Tibial artery (tissue), 4 donors: ENCODE measurements at regions not wholly inside any gene's neighbourhood (a gene's known extent, or its start where the extent isn't known, plus 50 kb on each side); places are given as distances from the start of the nearest gene placed in this dataset.

ENCODE experiments used
- DNase-seq, 2 donors: peaks; one replicate each; pipeline ENCODE4 v3.0.0-alpha.2; 2019
- H3K27ac ChIP-seq, 2 donors: fragments of 200-600 bp; sonication (generic) in 1 of 2; 1 replicate in 1 of 2; 2 replicates in 1 of 2; pipeline ENCODE4 v1.5.1; 2018 to 2019; ENCODE audit warnings: mild to moderate bottlenecking in 1 of 2
- H3K27me3 ChIP-seq, 2 donors: fragments of 200-600 bp; sonication (generic) in 1 of 2; one replicate each; pipeline versions ENCODE4 v1.5.1 to v1.6.0; 2016 to 2019
- H3K36me3 ChIP-seq, 3 donors: fragments of 200-600 bp; sonication (generic) in 2 of 3; one replicate each; pipeline ENCODE4 v1.5.1; 2016 to 2019; ENCODE audit warnings: mild to moderate bottlenecking in 2 of 3
- H3K4me1 ChIP-seq, 4 donors: fragments of 200-600 bp; sonication (generic) in 2 of 4; 1 replicate in 3 of 4; 2 replicates in 1 of 4; pipeline ENCODE4 v1.5.1; 2016 to 2019
- H3K4me3 ChIP-seq, 2 donors: fragments of 200-600 bp; sonication (generic) in 1 of 2; 1 replicate in 1 of 2; 2 replicates in 1 of 2; pipeline ENCODE4 v1.5.1; 2018 to 2019; ENCODE audit warnings: mild to moderate bottlenecking in 2 of 2
- H3K9me3 ChIP-seq, 3 donors: fragments of 200-600 bp; sonication (generic) in 1 of 3; one replicate each; pipeline ENCODE4 v1.5.1; 2016 to 2019
- intact Hi-C: fragments of 100-400 bp; cut with DNase I; formaldehyde crosslinking; loops from one replicate; pipeline ENCODE4 v1.15.0; 2023; ENCODE audit warnings: low total_unique reads
- TF ChIP-seq, protein P1 (sequence below), 2 experiments: fragments of 200-600 bp in 1 of 2; fragments of 450-650 bp in 1 of 2; IDR thresholded peaks; one replicate each; pipeline ENCODE4 v1.5.1; 2017 to 2019; ENCODE audit warnings: antibody characterized with exemption in 2 of 2, mild to moderate bottlenecking in 1 of 2, moderate library complexity in 1 of 2

DNA sequence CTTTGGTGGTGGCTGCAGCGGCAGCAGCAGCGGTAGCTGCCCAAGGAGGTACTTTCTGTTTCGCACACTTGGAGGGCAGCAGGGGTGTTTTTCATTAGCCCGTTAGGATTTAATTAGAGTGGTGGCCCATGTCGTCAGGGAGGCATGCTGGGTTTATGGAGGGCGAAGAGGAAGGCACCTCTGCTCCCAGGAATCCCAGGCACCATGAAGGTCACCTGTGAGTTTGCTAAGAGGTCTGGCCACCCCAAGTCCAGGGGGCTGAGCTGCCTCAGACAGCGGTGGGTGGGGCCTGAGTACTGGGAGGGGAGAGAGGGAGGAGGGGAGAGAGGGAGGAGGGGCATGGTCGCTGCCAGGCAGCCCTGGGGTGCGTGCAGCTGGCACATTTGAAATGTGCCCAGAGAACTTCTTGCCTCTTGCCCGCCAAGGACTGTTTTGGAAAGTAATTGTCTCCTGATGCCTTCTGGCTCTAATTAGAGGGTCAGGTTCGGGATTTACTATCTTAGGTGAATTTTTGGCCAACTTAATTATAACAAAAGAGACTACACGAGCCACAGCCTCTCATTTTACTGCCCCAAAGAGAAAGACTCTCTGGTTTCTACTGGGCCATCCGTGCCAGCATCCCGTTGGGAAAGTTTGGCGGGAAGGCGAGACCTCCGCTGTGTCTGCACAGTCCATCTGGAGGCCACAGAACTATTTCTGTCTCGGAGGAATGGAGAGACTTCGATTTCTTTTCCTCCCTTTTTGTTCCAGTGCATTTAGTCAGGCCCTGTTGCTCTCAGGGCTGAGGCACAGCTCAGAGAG, 62.0 kb downstream of the GLI2 start:
- DNase-seq, result no peak
- H3K27me3 ChIP-seq, result no peaks in the 10 kb centered on the region
- H3K9me3 ChIP-seq, result no peaks in the 10 kb centered on the region
- peaks cover 0 to 25% (median 20%) of the 10 kb centered on the region in 4 donors for H3K4me1 ChIP-seq
- intact Hi-C loops, result no loop called here
- no peaks in the 10 kb centered on the region for H3K36me3 ChIP-seq
- no peak overlapping the region for H3K4me3 ChIP-seq
- TF ChIP-seq, protein P1, sequence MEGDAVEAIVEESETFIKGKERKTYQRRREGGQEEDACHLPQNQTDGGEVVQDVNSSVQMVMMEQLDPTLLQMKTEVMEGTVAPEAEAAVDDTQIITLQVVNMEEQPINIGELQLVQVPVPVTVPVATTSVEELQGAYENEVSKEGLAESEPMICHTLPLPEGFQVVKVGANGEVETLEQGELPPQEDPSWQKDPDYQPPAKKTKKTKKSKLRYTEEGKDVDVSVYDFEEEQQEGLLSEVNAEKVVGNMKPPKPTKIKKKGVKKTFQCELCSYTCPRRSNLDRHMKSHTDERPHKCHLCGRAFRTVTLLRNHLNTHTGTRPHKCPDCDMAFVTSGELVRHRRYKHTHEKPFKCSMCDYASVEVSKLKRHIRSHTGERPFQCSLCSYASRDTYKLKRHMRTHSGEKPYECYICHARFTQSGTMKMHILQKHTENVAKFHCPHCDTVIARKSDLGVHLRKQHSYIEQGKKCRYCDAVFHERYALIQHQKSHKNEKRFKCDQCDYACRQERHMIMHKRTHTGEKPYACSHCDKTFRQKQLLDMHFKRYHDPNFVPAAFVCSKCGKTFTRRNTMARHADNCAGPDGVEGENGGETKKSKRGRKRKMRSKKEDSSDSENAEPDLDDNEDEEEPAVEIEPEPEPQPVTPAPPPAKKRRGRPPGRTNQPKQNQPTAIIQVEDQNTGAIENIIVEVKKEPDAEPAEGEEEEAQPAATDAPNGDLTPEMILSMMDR (IDR thresholded peaks at IDR 0.05), result no peak
- H3K27ac ChIP-seq, result peak overlapping the region; percentile 8 to 56

DNA sequence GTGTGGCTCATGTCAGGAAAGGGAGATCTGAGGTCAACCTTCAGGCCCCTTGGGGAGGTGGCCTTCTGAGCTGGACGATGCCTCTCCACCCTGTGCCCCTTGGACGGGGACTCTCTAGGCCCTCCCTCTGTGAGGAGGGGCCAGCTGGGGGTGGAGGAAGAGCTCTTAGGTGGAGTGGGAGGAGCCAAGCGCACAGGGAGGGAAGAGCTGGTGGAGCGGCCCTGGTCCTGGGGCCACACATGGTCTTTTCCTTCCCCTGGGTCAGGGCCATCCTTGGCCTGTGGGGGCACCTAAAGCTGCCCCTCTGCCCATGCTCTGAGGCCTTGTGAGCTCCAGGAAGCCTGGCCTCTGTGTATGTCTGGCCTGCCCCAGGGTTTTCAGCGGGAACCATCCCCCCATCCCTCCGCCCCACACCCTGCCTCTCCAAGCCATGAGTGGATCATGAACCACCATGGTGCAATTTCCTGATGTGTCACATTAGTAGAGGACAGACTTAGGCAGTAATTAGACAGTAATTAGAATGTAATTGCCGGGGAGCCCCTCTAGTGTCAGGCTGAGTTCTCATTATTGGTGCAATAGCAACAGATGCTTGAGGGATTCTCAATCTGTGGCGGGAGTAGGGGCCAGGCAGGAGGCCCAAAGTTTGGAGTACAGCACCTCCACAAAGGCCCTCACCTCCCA, 63.0 kb downstream of the GLI2 start:
- no peaks in the 10 kb centered on the region for H3K9me3 ChIP-seq
- peak overlapping the region; percentile 34 to 56 for H3K27ac ChIP-seq
- intact Hi-C loops, result no loop called here
- H3K4me1 ChIP-seq, result peaks cover 0 to 36% (median 30%) of the 10 kb centered on the region in 4 donors
- H3K36me3 ChIP-seq, result no peaks in the 10 kb centered on the region
- no peak for DNase-seq
- no peaks in the 10 kb centered on the region for H3K27me3 ChIP-seq
- H3K4me3 ChIP-seq, result no peak overlapping the region
- TF ChIP-seq, protein P1 (IDR thresholded peaks at IDR 0.05), result no peak

GRCh38 chr2:120802158-120802557, 66.5 kb downstream of the GLI2 start:
- peak overlapping the region; percentile 58 to 68 for H3K27ac ChIP-seq
- no peaks in the 10 kb centered on the region for H3K9me3 ChIP-seq
- peak in 1 of 2 donors; percentile 40 for DNase-seq
- intact Hi-C loops, result no loop called here
- TF ChIP-seq, protein P1 (IDR thresholded peaks at IDR 0.05), result peak in 1 of 2 experiments; percentile 20
- H3K4me1 ChIP-seq, result peaks cover 0 to 71% (median 57%) of the 10 kb centered on the region in 4 donors
- H3K27me3 ChIP-seq, result no peaks in the 10 kb centered on the region
- H3K4me3 ChIP-seq, result no peak overlapping the region
- H3K36me3 ChIP-seq, result no peaks in the 10 kb centered on the region

GRCh38 chr2:120802867-120803484, 67.3 kb downstream of the GLI2 start:
- Histone ChIP-seq H3K27ac (peak overlapping the region; percentile 58 to 68), H3K27me3 (no peaks in the 10 kb centered on the region), H3K4me3 (no peak overlapping the region), H3K36me3 (no peaks in the 10 kb centered on the region), H3K9me3 (no peaks in the 10 kb centered on the region), H3K4me1 (peaks cover 0 to 65% (median 52%) of the 10 kb centered on the region in 4 donors)
- TF ChIP-seq, protein P1 (IDR thresholded peaks at IDR 0.05), result no peak
- intact Hi-C loops, result no loop called here
- no peak for DNase-seq

GRCh38 chr2:120803764-120804335, 68.2 kb downstream of the GLI2 start:
- Histone ChIP-seq H3K4me3 (no peak overlapping the region), H3K4me1 (peaks cover 0 to 57% (median 44%) of the 10 kb centered on the region in 4 donors), H3K9me3 (no peaks in the 10 kb centered on the region), H3K36me3 (no peaks in the 10 kb centered on the region), H3K27ac (peak overlapping the region; percentile 58 to 68), H3K27me3 (no peaks in the 10 kb centered on the region)
- no peak for DNase-seq
- intact Hi-C loops, result no loop called here
- TF ChIP-seq, protein P1 (IDR thresholded peaks at IDR 0.05), result no peak
